ENCODE measurements at regions not wholly inside any gene's neighbourhood (a gene's known extent, or its start where the extent isn't known, plus 50 kb on each side); places are given as distances from the start of the nearest gene placed in this dataset.

DNA sequence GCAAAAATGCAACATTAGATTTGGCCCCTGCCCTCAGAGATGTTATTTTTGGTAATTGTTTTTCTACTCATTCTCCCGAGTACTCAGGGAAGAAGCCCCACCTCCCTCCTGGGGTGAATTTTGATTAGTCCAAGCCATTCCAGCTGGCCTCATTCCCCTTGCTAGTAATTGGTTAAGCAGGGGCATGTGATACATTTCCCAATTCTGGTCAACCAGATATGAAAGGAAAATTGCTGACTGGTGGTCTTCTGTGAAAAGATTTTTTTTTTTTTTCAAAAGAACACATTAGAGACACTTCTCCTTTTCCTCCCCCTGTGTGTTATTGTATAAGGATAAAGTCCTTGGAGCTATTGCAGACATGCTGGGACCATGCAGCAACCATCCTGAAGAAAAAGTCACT, 71.1 kb upstream of the AKT3 start:
- Histone ChIP-seq H2BK20ac (ENCODE audit: low read depth, low read length, poor library complexity, severe bottlenecking) (no peak overlapping the region), H3K79me2 (ENCODE audit: insufficient read depth, low read length) (no peaks in the 10 kb centered on the region), H3K4me2 (ENCODE audit: insufficient read depth, insufficient read length, low read length) (no peak overlapping the region), H3T11ph (ENCODE audit: low read length) (no peak overlapping the region), H4K5ac (ENCODE audit: insufficient read length, low read depth, low read length) (no peak overlapping the region), H3K9ac (ENCODE audit: extremely low read depth, insufficient read length, low read length) (no peak overlapping the region), H4K8ac (replicated peaks; ENCODE audit: insufficient read length, low read depth, low read length) (no peak overlapping the region), H3K79me1 (ENCODE audit: insufficient read depth, low read depth, low read length, poor library complexity, severe bottlenecking) (no peaks in the 10 kb centered on the region), H3K27me3 (ENCODE audit: insufficient read depth, low read length) (peaks cover 4% of the 10 kb centered on the region; the same call in 1 of the 2 replicates), H3K9me3 (ENCODE audit: control insufficient read depth, low read depth, low read length) (no peaks in the 10 kb centered on the region), H3K4me1 (ENCODE audit: insufficient read depth, low read length) (peaks cover 2% of the 10 kb centered on the region; the same call in 1 of the 2 replicates), H3K56ac (ENCODE audit: insufficient read length, low read depth, low read length) (no peak overlapping the region), H2BK12ac (ENCODE audit: insufficient read length, low read depth, low read length) (no peak overlapping the region), H2BK15ac (ENCODE audit: low read depth, low read length) (no peak overlapping the region), H2AFZ (ENCODE audit: low read length) (no peak overlapping the region), H4K20me1 (ENCODE audit: control insufficient read depth, insufficient read depth, insufficient read length) (peaks cover 3% of the 10 kb centered on the region), H2BK120ac (ENCODE audit: low read depth, low read length, poor library complexity, severe bottlenecking) (no peak overlapping the region), H3K23me2 (ENCODE audit: insufficient read length, low read depth, low read length, poor library complexity, severe bottlenecking) (no peaks in the 10 kb centered on the region), H3K4ac (ENCODE audit: low read depth, low read length) (no peak overlapping the region), H3K18ac (ENCODE audit: insufficient read length, low read depth, low read length) (no peak overlapping the region), H4K91ac (ENCODE audit: insufficient read length, low read depth, low read length) (no peak overlapping the region), H3K23ac (ENCODE audit: insufficient read length, low read depth, low read length) (no peak overlapping the region), H3K27ac (ENCODE audit: insufficient read length, low read depth, low read length) (no peak overlapping the region), H2AK5ac (ENCODE audit: insufficient read length, low read length) (no peak overlapping the region), H3K14ac (ENCODE audit: insufficient read depth, low read length) (no peak overlapping the region), H2BK5ac (ENCODE audit: insufficient read length, low read length) (no peak overlapping the region)
- Mint-ChIP-seq H3K36me3 (ENCODE audit: insufficient read depth in 1 of 3, low read depth in 3 of 3) (no peaks in the 10 kb centered on the region; a peak in 1 of 7 replicates), H3K4me3 (no peak overlapping the region), H3K9me3 (peaks cover 0 to 3% of the 10 kb centered on the region in 2 experiments; a peak in 1 of 5 replicates), H3K4me1 (peaks cover 33 to 38% of the 10 kb centered on the region in 2 experiments), H3K27me3 (ENCODE audit: low read depth) (peaks cover 39% of the 10 kb centered on the region), H3K27ac (no peak overlapping the region)
- no peak for DNase-seq
- no CpG with 5 or more reads among the region's 1 CpG for WGBS (ENCODE audit: extremely low coverage, insufficient read length, low lambda C conversion rate)
- TF ChIP-seq, protein P1, sequence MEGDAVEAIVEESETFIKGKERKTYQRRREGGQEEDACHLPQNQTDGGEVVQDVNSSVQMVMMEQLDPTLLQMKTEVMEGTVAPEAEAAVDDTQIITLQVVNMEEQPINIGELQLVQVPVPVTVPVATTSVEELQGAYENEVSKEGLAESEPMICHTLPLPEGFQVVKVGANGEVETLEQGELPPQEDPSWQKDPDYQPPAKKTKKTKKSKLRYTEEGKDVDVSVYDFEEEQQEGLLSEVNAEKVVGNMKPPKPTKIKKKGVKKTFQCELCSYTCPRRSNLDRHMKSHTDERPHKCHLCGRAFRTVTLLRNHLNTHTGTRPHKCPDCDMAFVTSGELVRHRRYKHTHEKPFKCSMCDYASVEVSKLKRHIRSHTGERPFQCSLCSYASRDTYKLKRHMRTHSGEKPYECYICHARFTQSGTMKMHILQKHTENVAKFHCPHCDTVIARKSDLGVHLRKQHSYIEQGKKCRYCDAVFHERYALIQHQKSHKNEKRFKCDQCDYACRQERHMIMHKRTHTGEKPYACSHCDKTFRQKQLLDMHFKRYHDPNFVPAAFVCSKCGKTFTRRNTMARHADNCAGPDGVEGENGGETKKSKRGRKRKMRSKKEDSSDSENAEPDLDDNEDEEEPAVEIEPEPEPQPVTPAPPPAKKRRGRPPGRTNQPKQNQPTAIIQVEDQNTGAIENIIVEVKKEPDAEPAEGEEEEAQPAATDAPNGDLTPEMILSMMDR (conservative IDR thresholded peaks at IDR 0.05): no peak

Measured in H9 (cell line).